SKM-1 (cell line): ENCODE measurements at regions not wholly inside any gene's neighbourhood (a gene's known extent, or its start where the extent isn't known, plus 50 kb on each side); places are given as distances from the start of the nearest gene placed in this dataset.

Experiments
- DNase-seq: peaks from one replicate; lab custom pipeline; 2025; ENCODE audit not compliant: unreplicated experiment; lab: John Stamatoyannopoulos, UW

GRCh38 chr2:128765811-128766210 lies 447.1 kb upstream of the HS6ST1 start:
- DNase-seq, result no peak

GRCh38 chr2:128768041-128768440 lies 449.4 kb upstream of the HS6ST1 start:
- DNase-seq, result no peak

- DNase-seq, result no peak
These were observed 450.9 kb upstream of the HS6ST1 start for GRCh38 chr2:128769457-128770142.

- DNase-seq, result no peak
These were observed 451.7 kb upstream of the HS6ST1 start for GRCh38 chr2:128770143-128771085.

GRCh38 chr2:128771401-128771800 lies 452.7 kb upstream of the HS6ST1 start:
- DNase-seq, result no peak

GRCh38 chr2:128772671-128773070 lies 454.0 kb upstream of the HS6ST1 start:
- no peak for DNase-seq

- DNase-seq, result no peak
These were observed 455.1 kb upstream of the HS6ST1 start for GRCh38 chr2:128773641-128774319.

GRCh38 chr2:128774320-128775216 lies 455.9 kb upstream of the HS6ST1 start:
- DNase-seq, result no peak

- DNase-seq, result no peak
These were observed 456.7 kb upstream of the HS6ST1 start for GRCh38 chr2:128775217-128775913.

- DNase-seq, result no peak
These were observed 457.2 kb upstream of the HS6ST1 start for GRCh38 chr2:128775914-128776285.

GRCh38 chr2:128776461-128777195 lies 458.0 kb upstream of the HS6ST1 start:
- no peak for DNase-seq

- no peak for DNase-seq
These were observed 458.7 kb upstream of the HS6ST1 start for GRCh38 chr2:128777196-128778035.

GRCh38 chr2:128778843-128779242 lies 460.2 kb upstream of the HS6ST1 start:
- no peak for DNase-seq

GRCh38 chr2:128779301-128780095 lies 460.8 kb upstream of the HS6ST1 start:
- no peak for DNase-seq

- no peak for DNase-seq
These were observed 461.9 kb upstream of the HS6ST1 start for GRCh38 chr2:128780434-128781080.

- no peak for DNase-seq
These were observed 462.5 kb upstream of the HS6ST1 start for GRCh38 chr2:128781166-128781565.
